ENCODE measurements at regions not wholly inside any gene's neighbourhood (a gene's known extent, or its start where the extent isn't known, plus 50 kb on each side); places are given as distances from the start of the nearest gene placed in this dataset.
A peak's percentile ranks its signal among the peaks of the same experiment; 100 is the strongest.

- no peak for DNase-seq (ENCODE audit: low read depth in 4 of 6, low spot score in 6 of 6)
- Histone ChIP-seq H3K4me3 (ENCODE audit: low read depth, low read length) (no peak overlapping the region), H3K27ac (ENCODE audit: low read depth, low read length) (no peak overlapping the region), H3K4me1 (ENCODE audit: control insufficient read depth, insufficient read depth, low read length) (no peaks in the 10 kb centered on the region), H3K36me3 (ENCODE audit: control insufficient read depth, insufficient read depth, low read length) (no peaks in the 10 kb centered on the region), H3K27me3 (ENCODE audit: control insufficient read depth, insufficient read depth, low read length) (no peaks in the 10 kb centered on the region), H3K9me3 (ENCODE audit: control insufficient read depth, insufficient read depth, low read length) (no peaks in the 10 kb centered on the region)
- WGBS (ENCODE audit: insufficient coverage), result 67% methylated on average over 1 of the region's 3 CpGs
Observed at GRCh38 chr1:60560701-60561100, 487.1 kb upstream of the C1orf87 start.

- Histone ChIP-seq H3K27me3 (ENCODE audit: control insufficient read depth, insufficient read depth, low read length) (no peaks in the 10 kb centered on the region), H3K4me3 (ENCODE audit: low read depth, low read length) (no peak overlapping the region), H3K27ac (ENCODE audit: low read depth, low read length) (no peak overlapping the region), H3K36me3 (ENCODE audit: control insufficient read depth, insufficient read depth, low read length) (no peaks in the 10 kb centered on the region), H3K4me1 (ENCODE audit: control insufficient read depth, insufficient read depth, low read length) (no peaks in the 10 kb centered on the region), H3K9me3 (ENCODE audit: control insufficient read depth, insufficient read depth, low read length) (no peaks in the 10 kb centered on the region)
- no peak for DNase-seq (ENCODE audit: low read depth in 4 of 6, low spot score in 6 of 6)
- no CpG with 5 or more reads among the region's 2 CpGs for WGBS (ENCODE audit: insufficient coverage)
Observed at GRCh38 chr1:60558236-60558635, 484.7 kb upstream of the C1orf87 start.

- Histone ChIP-seq H3K9me3 (ENCODE audit: control insufficient read depth, insufficient read depth, low read length) (no peaks in the 10 kb centered on the region), H3K4me3 (ENCODE audit: low read depth, low read length) (no peak overlapping the region), H3K4me1 (ENCODE audit: control insufficient read depth, insufficient read depth, low read length) (no peaks in the 10 kb centered on the region), H3K27ac (ENCODE audit: low read depth, low read length) (no peak overlapping the region), H3K36me3 (ENCODE audit: control insufficient read depth, insufficient read depth, low read length) (no peaks in the 10 kb centered on the region), H3K27me3 (ENCODE audit: control insufficient read depth, insufficient read depth, low read length) (no peaks in the 10 kb centered on the region)
- no CpG with 5 or more reads among the region's 2 CpGs for WGBS (ENCODE audit: insufficient coverage)
- DNase-seq (ENCODE audit: low read depth in 4 of 6, low spot score in 6 of 6), result no peak
Observed at GRCh38 chr1:60553730-60554129, 480.2 kb upstream of the C1orf87 start.

- no peaks in the 10 kb centered on the region for H3K9me3 ChIP-seq (ENCODE audit: control insufficient read depth, insufficient read depth, low read length)
- no peaks in the 10 kb centered on the region for H3K4me1 ChIP-seq (ENCODE audit: control insufficient read depth, insufficient read depth, low read length)
- H3K27me3 ChIP-seq (ENCODE audit: control insufficient read depth, insufficient read depth, low read length), result no peaks in the 10 kb centered on the region
- no peak overlapping the region for H3K4me3 ChIP-seq (ENCODE audit: low read depth, low read length)
- DNase-seq (ENCODE audit: low read depth in 4 of 6, low spot score in 6 of 6), result peak in 3 of 6 donors; percentile 32 to 72 (median 51)
- H3K27ac ChIP-seq (ENCODE audit: low read depth, low read length), result no peak overlapping the region
- no peaks in the 10 kb centered on the region for H3K36me3 ChIP-seq (ENCODE audit: control insufficient read depth, insufficient read depth, low read length)
- 30% methylated on average over 2 of the region's 4 CpGs for WGBS (ENCODE audit: insufficient coverage)
Observed at GRCh38 chr1:60547821-60548220, 474.3 kb upstream of the C1orf87 start.

GRCh38 chr1:60541831-60542532 lies 468.4 kb upstream of the C1orf87 start:
- Histone ChIP-seq H3K27me3 (ENCODE audit: control insufficient read depth, insufficient read depth, low read length) (no peaks in the 10 kb centered on the region), H3K4me3 (ENCODE audit: low read depth, low read length) (no peak overlapping the region), H3K4me1 (ENCODE audit: control insufficient read depth, insufficient read depth, low read length) (no peaks in the 10 kb centered on the region), H3K27ac (ENCODE audit: low read depth, low read length) (no peak overlapping the region), H3K36me3 (ENCODE audit: control insufficient read depth, insufficient read depth, low read length) (no peaks in the 10 kb centered on the region), H3K9me3 (ENCODE audit: control insufficient read depth, insufficient read depth, low read length) (no peaks in the 10 kb centered on the region)
- 100% methylated on average over 1 of the region's 2 CpGs for WGBS (ENCODE audit: insufficient coverage)
- DNase-seq (ENCODE audit: low read depth in 4 of 6, low spot score in 6 of 6), result no peak

GRCh38 chr1:60540141-60540540 lies 466.6 kb upstream of the C1orf87 start:
- Histone ChIP-seq H3K36me3 (ENCODE audit: control insufficient read depth, insufficient read depth, low read length) (no peaks in the 10 kb centered on the region), H3K4me3 (ENCODE audit: low read depth, low read length) (no peak overlapping the region), H3K9me3 (ENCODE audit: control insufficient read depth, insufficient read depth, low read length) (no peaks in the 10 kb centered on the region), H3K4me1 (ENCODE audit: control insufficient read depth, insufficient read depth, low read length) (no peaks in the 10 kb centered on the region), H3K27ac (ENCODE audit: low read depth, low read length) (no peak overlapping the region), H3K27me3 (ENCODE audit: control insufficient read depth, insufficient read depth, low read length) (no peaks in the 10 kb centered on the region)
- 89% methylated on average over 9 of the region's 12 CpGs for WGBS (ENCODE audit: insufficient coverage)
- no peak for DNase-seq (ENCODE audit: low read depth in 4 of 6, low spot score in 6 of 6)

GRCh38 chr1:60535713-60536112 lies 462.1 kb upstream of the C1orf87 start:
- Histone ChIP-seq H3K27ac (ENCODE audit: low read depth, low read length) (no peak overlapping the region), H3K27me3 (ENCODE audit: control insufficient read depth, insufficient read depth, low read length) (no peaks in the 10 kb centered on the region), H3K4me3 (ENCODE audit: low read depth, low read length) (no peak overlapping the region), H3K36me3 (ENCODE audit: control insufficient read depth, insufficient read depth, low read length) (no peaks in the 10 kb centered on the region), H3K4me1 (ENCODE audit: control insufficient read depth, insufficient read depth, low read length) (no peaks in the 10 kb centered on the region), H3K9me3 (ENCODE audit: control insufficient read depth, insufficient read depth, low read length) (no peaks in the 10 kb centered on the region)
- WGBS (ENCODE audit: insufficient coverage), result 83% methylated on average over 2 of the region's 2 CpGs
- DNase-seq (ENCODE audit: low read depth in 4 of 6, low spot score in 6 of 6), result no peak

GRCh38 chr1:60527567-60527966 lies 454.0 kb upstream of the C1orf87 start:
- no peaks in the 10 kb centered on the region for H3K9me3 ChIP-seq (ENCODE audit: control insufficient read depth, insufficient read depth, low read length)
- no peak overlapping the region for H3K4me3 ChIP-seq (ENCODE audit: low read depth, low read length)
- H3K4me1 ChIP-seq (ENCODE audit: control insufficient read depth, insufficient read depth, low read length), result no peaks in the 10 kb centered on the region
- H3K27me3 ChIP-seq (ENCODE audit: control insufficient read depth, insufficient read depth, low read length), result no peaks in the 10 kb centered on the region
- no peak overlapping the region for H3K27ac ChIP-seq (ENCODE audit: low read depth, low read length)
- DNase-seq (ENCODE audit: low read depth in 4 of 6, low spot score in 6 of 6), result no peak
- H3K36me3 ChIP-seq (ENCODE audit: control insufficient read depth, insufficient read depth, low read length), result no peaks in the 10 kb centered on the region

- DNase-seq (ENCODE audit: low read depth in 4 of 6, low spot score in 6 of 6), result no peak
- no peaks in the 10 kb centered on the region for H3K9me3 ChIP-seq (ENCODE audit: control insufficient read depth, insufficient read depth, low read length)
- no peak overlapping the region for H3K4me3 ChIP-seq (ENCODE audit: low read depth, low read length)
- WGBS (ENCODE audit: insufficient coverage), result 71% methylated on average over 2 of the region's 3 CpGs
- no peaks in the 10 kb centered on the region for H3K4me1 ChIP-seq (ENCODE audit: control insufficient read depth, insufficient read depth, low read length)
- H3K27ac ChIP-seq (ENCODE audit: low read depth, low read length), result no peak overlapping the region
- no peaks in the 10 kb centered on the region for H3K36me3 ChIP-seq (ENCODE audit: control insufficient read depth, insufficient read depth, low read length)
- H3K27me3 ChIP-seq (ENCODE audit: control insufficient read depth, insufficient read depth, low read length), result no peaks in the 10 kb centered on the region
Observed at GRCh38 chr1:60516996-60517395, 443.4 kb upstream of the C1orf87 start.

- no peaks in the 10 kb centered on the region for H3K9me3 ChIP-seq (ENCODE audit: control insufficient read depth, insufficient read depth, low read length)
- no peaks in the 10 kb centered on the region for H3K36me3 ChIP-seq (ENCODE audit: control insufficient read depth, insufficient read depth, low read length)
- H3K27me3 ChIP-seq (ENCODE audit: control insufficient read depth, insufficient read depth, low read length), result no peaks in the 10 kb centered on the region
- H3K4me1 ChIP-seq (ENCODE audit: control insufficient read depth, insufficient read depth, low read length), result no peaks in the 10 kb centered on the region
- no peak overlapping the region for H3K4me3 ChIP-seq (ENCODE audit: low read depth, low read length)
- no peak for DNase-seq (ENCODE audit: low read depth in 4 of 6, low spot score in 6 of 6)
- no peak overlapping the region for H3K27ac ChIP-seq (ENCODE audit: low read depth, low read length)
Observed at GRCh38 chr1:60510162-60510561, 436.6 kb upstream of the C1orf87 start.

All from spinal cord (tissue), 9 donors.